ENCODE measurements at regions not wholly inside any gene's neighbourhood (a gene's known extent, or its start where the extent isn't known, plus 50 kb on each side); places are given as distances from the start of the nearest gene placed in this dataset.
A peak's percentile ranks its signal among the peaks of the same experiment; 100 is the strongest.
"Not testable (repeated sequence)": the region's sequence is repeated elsewhere in the genome, so short reads cannot be mapped to it uniquely, and the experiment has no call there.

DNA sequence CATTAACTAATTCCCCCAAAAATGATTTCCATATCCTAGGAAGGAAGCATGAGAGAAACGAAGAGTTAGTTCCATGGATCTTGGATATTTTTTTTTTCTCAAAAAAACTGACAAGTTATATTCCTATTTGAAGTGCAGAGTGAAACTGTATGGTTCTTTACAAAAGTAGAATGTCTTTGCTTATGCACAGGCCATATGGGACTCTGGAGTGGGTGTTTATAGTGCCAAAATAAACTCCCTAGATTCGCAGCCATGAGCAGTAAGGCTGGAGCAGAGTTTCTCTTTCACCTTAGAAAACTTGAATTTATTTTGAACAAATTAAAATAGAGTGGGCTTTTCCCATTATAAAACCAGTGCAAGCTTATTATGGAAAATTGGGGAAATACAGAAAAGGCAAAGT, 239.7 kb downstream of the PDCD6IP start:
- H3K4me3 ChIP-seq (replicated peaks in 1 of 2; ENCODE audit: low read depth in 2 of 2, low read length in 2 of 2), result no peak overlapping the region
- no peak for DNase-seq (ENCODE audit: low read depth in 2 of 2)
- TF ChIP-seq CTCF (IDR thresholded peaks at IDR 0.05; ENCODE audit: low read depth, low read length), result no peak

- DNase-seq (ENCODE audit: low read depth in 2 of 2), result no peak
- no peak for TF ChIP-seq CTCF (IDR thresholded peaks at IDR 0.05; ENCODE audit: low read depth, low read length)
- H3K4me3 ChIP-seq (replicated peaks in 1 of 2; ENCODE audit: low read depth in 2 of 2, low read length in 2 of 2), result no peak overlapping the region
These were observed 247.7 kb downstream of the PDCD6IP start for GRCh38 chr3:34046154-34046553.

DNA sequence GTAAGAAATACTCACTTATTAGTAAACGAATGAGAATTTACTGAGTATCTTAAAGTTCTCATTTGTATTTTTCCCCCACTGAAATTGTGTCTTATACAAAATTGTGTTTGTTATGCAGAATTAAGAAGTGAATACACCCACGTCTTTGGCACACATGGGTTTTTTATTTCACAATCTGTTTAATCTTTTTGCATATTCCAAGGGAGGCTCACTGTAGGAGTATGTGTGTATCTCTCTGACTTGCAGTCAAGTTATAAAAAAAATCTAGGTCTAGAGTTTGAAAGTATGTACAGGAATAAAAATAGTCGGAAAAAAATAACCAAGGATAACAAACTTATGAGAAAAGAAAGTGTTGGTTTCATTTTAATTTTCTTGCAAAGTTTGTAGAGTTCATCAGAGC, 255.2 kb downstream of the PDCD6IP start:
- H3K4me3 ChIP-seq (replicated peaks in 1 of 2; ENCODE audit: low read depth in 2 of 2, low read length in 2 of 2), result no peak overlapping the region
- no peak for TF ChIP-seq CTCF (IDR thresholded peaks at IDR 0.05; ENCODE audit: low read depth, low read length)
- DNase-seq (ENCODE audit: low read depth in 2 of 2), result peak; percentile 2 to 4

DNA sequence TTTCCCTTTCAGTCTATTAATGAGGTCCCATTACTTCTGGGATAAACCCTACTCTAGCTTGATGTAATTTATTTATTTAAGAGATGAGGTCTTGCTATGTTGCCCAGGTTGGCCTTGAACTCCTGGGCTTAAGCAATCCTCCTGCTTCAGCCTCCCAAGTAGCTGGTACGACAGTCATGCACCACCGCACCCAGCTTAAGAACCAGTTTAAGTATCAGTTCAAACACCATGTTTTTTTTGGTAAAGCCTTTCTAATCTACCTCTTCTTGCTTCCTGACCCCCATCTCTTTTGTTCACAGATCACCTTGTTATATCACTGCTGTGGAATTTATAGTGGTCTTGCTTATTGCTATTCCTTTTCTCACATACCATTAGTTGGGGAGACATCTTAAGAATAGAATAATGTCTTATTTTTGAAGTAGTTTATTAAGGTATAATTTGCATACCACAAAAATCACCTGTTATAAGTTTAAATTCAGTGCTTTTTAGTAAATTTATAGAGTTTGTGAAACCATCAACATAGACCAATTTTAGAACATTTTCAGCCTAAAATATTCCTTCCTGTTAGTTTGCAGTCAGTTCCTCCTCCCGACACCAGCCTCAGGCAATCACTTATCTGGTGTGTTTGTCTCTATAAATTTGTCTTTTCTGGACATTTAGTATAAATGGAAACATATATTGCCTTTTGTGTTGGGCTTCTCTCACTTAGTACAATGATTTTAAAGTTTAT, 257.9 kb downstream of the PDCD6IP start:
- DNase-seq (ENCODE audit: low read depth in 2 of 2), result no peak
- no peak for TF ChIP-seq CTCF (IDR thresholded peaks at IDR 0.05; ENCODE audit: low read depth, low read length)
- H3K4me3 ChIP-seq (replicated peaks in 1 of 2; ENCODE audit: low read depth in 2 of 2, low read length in 2 of 2), result no peak overlapping the region

- TF ChIP-seq CTCF (IDR thresholded peaks at IDR 0.05; ENCODE audit: low read depth, low read length), result no peak
- DNase-seq (ENCODE audit: low read depth in 2 of 2), result peak in 1 of 2 donors; percentile 12
- no peak overlapping the region for H3K4me3 ChIP-seq (replicated peaks in 1 of 2; ENCODE audit: low read depth in 2 of 2, low read length in 2 of 2)
These were observed 258.5 kb downstream of the PDCD6IP start for GRCh38 chr3:34056951-34057390.

- H3K4me3 ChIP-seq (replicated peaks in 1 of 2; ENCODE audit: low read depth in 2 of 2, low read length in 2 of 2); DNase-seq (ENCODE audit: low read depth in 2 of 2): not testable (repeated sequence)
These were observed 262.6 kb downstream of the PDCD6IP start for GRCh38 chr3:34060995-34061394.

DNA sequence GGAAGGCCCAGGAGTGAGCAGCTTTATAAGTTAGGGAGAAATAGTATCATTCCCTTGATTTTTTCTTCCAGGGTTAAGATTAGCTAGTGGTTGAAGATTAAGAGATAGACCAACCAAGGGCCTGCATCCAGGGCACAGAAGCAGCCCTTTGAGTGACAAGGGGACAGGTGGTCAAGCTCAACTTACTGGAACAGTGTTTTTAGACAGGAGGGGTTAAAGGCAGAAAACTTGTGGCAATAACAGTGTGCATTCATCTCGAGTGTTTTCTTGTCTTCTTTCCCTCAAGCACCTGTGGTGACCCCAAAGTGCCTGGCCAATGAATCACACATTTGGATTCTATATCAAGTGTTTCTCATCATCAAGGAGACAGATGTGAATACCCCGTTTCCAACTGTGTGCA, 267.5 kb downstream of the PDCD6IP start:
- no peak overlapping the region for H3K4me3 ChIP-seq (replicated peaks in 1 of 2; ENCODE audit: low read depth in 2 of 2, low read length in 2 of 2)
- no peak for DNase-seq (ENCODE audit: low read depth in 2 of 2)
- no peak for TF ChIP-seq CTCF (IDR thresholded peaks at IDR 0.05; ENCODE audit: low read depth, low read length)
